ENCODE measurements at regions not wholly inside any gene's neighbourhood (a gene's known extent, or its start where the extent isn't known, plus 50 kb on each side); places are given as distances from the start of the nearest gene placed in this dataset.
"Not testable (repeated sequence)": the region's sequence is repeated elsewhere in the genome, so short reads cannot be mapped to it uniquely, and the experiment has no call there.

- DNase-seq = no peak
Measured at GRCh38 chr18:39302481-39302880, 1736.9 kb upstream of the CELF4 start.

- no peak for DNase-seq
Measured at GRCh38 chr18:39299152-39299551, 1733.6 kb upstream of the CELF4 start.

- no peak for DNase-seq
Measured at GRCh38 chr18:39297225-39297624, 1731.6 kb upstream of the CELF4 start.

DNA sequence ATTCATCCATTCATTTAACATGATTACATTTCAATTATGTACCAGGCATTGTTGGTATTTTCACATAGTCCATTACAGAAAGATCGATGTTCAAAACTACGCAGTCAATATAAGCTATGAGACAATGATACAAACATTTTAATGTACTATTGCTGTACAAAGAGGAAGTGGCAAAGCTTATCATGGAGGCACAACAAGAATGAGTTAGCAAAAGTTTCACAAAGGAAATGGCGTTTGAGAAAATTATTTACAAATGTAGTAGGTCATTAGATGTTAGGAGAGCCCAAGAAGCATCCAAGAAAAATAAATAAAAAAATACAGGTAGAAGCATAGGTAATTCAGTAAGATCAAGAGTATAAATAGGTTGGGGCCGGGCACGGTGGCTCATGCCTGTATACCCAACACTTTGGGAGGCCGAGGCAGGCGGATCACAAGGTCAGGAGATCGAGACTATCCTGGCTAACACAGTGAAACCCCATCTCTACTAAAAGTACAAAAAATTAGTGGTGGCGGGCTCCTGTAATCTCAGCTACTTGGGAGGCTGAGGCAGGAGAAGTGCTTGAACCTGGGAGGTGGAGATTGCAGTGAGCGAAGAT lies 1730.8 kb upstream of the CELF4 start:
- no peak for DNase-seq

- no peak for DNase-seq
Measured at GRCh38 chr18:39276764-39277163, 1711.2 kb upstream of the CELF4 start.

DNA sequence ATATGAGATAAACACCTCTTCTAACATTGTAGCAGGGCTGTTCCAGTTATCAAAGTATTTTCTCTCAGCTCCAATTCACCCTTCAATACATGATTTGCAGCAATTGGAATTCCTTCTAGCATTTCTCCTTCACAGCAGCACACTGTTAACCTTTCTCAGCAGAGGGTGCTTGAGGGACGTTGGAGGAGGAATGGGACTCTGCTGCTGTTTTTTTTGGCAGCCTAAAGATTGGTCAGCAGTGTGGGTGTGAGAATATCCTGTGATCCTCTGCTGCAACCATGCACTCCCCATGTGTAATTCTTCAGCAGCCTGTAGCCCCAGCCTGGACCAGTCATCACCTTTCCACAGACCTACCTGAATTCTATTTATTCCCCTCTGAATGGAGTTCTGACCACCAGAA lies 1708.9 kb upstream of the CELF4 start:
- DNase-seq = no peak

GRCh38 chr18:39272230-39272629 lies 1706.6 kb upstream of the CELF4 start:
- DNase-seq = no peak

GRCh38 chr18:39271654-39272053 lies 1706.1 kb upstream of the CELF4 start:
- DNase-seq = no peak

GRCh38 chr18:39260565-39260964 lies 1695.0 kb upstream of the CELF4 start:
- DNase-seq = no peak

DNA sequence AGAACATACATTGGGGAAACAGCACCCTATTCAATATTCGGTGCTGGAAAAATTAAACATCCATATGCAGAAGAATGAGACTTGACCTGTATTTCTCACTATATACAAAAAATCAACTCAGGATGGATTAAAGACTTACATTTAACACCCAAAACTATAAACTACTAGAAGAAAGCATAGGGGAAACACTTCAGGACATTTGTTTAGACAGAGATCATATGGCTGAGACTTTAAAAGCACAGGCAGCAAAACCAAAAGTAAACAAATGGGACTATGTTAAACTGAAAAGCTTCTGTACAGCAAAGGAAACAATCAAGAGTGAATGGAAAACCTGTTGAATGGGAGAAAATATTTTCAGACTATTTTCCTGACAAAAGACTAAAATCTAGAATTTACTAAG lies 1694.1 kb upstream of the CELF4 start:
- DNase-seq = no peak

GRCh38 chr18:39244242-39244641 lies 1678.6 kb upstream of the CELF4 start:
- no peak for DNase-seq

DNA sequence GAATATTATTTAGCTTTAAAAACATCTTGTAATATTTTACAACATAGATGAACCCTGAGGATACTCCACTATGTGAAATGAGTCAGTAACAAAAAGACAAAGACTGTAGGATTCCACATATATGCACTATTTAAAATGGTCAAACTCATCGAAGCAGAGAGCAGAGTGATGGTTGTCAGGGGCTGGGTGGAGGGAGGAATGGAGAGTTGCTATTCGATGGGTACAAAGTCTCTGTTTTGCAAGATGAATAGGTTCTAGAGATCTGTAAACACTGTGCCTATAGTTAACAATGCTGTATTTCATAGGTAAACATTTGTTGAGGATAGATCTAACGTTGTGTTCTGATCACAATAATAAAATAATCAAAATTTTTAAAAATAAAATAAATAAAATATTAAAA lies 1675.9 kb upstream of the CELF4 start:
- DNase-seq = no peak

GRCh38 chr18:39238981-39239660 lies 1673.5 kb upstream of the CELF4 start:
- DNase-seq = no peak

- DNase-seq = no peak
Measured at GRCh38 chr18:39235118-39235719, 1669.6 kb upstream of the CELF4 start.

GRCh38 chr18:39232937-39233336 lies 1667.3 kb upstream of the CELF4 start:
- no peak for DNase-seq

DNA sequence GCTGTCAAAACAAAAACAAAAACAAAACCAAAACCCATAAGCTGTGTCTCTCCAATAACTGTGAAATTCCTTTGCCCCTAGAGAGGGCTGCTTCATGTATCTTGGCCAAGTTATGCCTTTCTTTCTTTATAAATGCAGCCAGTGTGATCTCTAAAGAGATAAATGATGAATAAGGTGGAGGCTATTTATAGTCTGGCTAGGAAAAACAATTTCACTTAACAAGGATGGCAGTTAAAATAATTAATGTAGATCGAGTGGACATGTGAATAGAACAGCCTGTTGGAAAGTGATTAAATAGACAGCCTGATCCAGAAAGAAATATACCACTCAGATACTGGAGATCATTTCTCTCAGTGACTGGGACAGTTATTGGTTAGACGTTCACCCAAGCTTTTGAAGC lies 1666.9 kb upstream of the CELF4 start:
- no peak for DNase-seq

GRCh38 chr18:39230086-39230803 lies 1664.6 kb upstream of the CELF4 start:
- no peak for DNase-seq

GRCh38 chr18:39227769-39228168 lies 1662.2 kb upstream of the CELF4 start:
- DNase-seq = not testable (repeated sequence)

DNA sequence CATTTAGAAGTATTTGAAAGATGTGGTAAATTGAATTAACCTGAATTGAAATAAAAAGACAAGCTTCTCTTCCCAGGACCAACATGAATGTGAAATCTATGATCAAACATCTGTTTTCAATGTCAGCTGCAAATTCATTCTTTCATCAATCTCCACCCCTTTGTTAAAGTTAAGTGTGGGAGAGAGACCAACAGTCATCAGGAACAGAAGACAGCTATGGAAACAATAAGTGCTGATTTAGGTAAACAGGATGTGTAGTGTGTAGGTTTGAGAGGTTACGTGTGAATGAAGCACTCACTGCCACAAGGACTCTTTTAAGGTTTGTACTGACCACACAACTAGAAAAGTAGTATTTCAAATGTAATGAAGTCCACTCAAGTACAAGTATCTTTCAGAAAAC lies 1659.8 kb upstream of the CELF4 start:
- no peak for DNase-seq

GRCh38 chr18:39223283-39223682 lies 1657.7 kb upstream of the CELF4 start:
- no peak for DNase-seq

GRCh38 chr18:39215920-39216319 lies 1650.3 kb upstream of the CELF4 start:
- DNase-seq = no peak

DNA sequence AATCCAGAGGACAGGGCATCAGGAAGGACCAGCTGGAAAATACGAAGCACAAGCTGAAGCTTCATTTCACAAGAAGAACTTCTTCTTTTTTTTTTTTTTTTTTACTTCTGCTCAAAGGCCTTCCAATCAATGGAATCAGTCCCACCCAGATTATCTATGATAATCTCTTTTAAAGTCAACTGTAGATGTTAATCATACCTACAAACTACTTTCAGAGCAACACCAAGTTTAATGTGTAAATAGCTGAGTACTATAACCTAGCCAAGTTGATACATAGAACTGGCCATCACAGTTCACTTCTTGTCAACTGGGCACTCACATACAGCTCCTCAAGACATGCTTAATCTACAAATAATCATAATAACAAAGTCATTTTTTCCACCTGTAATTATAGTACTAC lies 1645.9 kb upstream of the CELF4 start:
- no peak for DNase-seq

GRCh38 chr18:39209173-39209572 lies 1643.6 kb upstream of the CELF4 start:
- no peak for DNase-seq

DNA sequence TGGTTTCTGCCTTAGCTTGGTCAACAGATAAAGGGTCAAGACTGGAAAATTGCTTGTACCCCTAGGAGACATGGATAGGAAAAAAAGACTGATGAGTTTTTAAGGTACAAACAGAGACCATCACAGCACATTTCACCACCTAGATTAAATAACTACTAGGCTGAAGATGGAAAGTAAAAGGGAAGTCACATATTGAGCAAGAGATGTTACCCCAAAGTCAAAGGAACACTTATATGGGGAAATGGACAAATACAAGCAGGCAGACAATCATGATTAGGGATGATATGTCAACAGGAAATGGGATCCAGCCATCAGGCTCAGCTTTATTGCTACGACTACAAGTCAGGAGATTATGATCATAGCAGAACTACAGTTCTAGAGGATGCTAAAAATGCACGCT lies 1643.1 kb upstream of the CELF4 start:
- DNase-seq = no peak
